ENCODE measurements at regions not wholly inside any gene's neighbourhood (a gene's known extent, or its start where the extent isn't known, plus 50 kb on each side); places are given as distances from the start of the nearest gene placed in this dataset.

GRCh38 chr1:106080608-106081325 is 975.7 kb upstream of the PRMT6 start:
- no peak overlapping the region for H3K27ac ChIP-seq
- intact Hi-C loops (cut with DNase I; ENCODE audit: low total_unique reads), result no loop called here
- H3K27me3 ChIP-seq, result no peaks in the 10 kb centered on the region
- 29 to 35% methylated on average over 21 to 34 of the region's 41 CpGs for WGBS, 2 donors
- TF ChIP-seq CTCF (IDR thresholded peaks at IDR 0.05), result no peak
- TF ChIP-seq POLR2A (IDR thresholded peaks at IDR 0.05), result no peak
- H3K36me3 ChIP-seq (ENCODE audit: low read depth, missing control alignments), result no peaks in the 10 kb centered on the region
- no peaks in the 10 kb centered on the region for H3K9me3 ChIP-seq
- peak; percentile 42 for DNase-seq
- H3K4me1 ChIP-seq, result no peaks in the 10 kb centered on the region
- H3K4me3 ChIP-seq, result peak overlapping the region; percentile 33 to 57

GRCh38 chr1:106111044-106111443 is 945.4 kb upstream of the PRMT6 start:
- H3K9me3 ChIP-seq, result no peaks in the 10 kb centered on the region
- no peak for DNase-seq
- no peaks in the 10 kb centered on the region for H3K36me3 ChIP-seq (ENCODE audit: low read depth, missing control alignments)
- intact Hi-C loops (cut with DNase I; ENCODE audit: low total_unique reads), result no loop called here
- whole genome bisulfite sequencing, 2 donors, result 81 to 86% methylated on average over 2 of the region's 2 CpGs
- TF ChIP-seq CTCF (IDR thresholded peaks at IDR 0.05), result no peak
- no peak for TF ChIP-seq POLR2A (IDR thresholded peaks at IDR 0.05)
- H3K4me3 ChIP-seq, result no peak overlapping the region
- H3K27ac ChIP-seq, result no peak overlapping the region
- no peaks in the 10 kb centered on the region for H3K4me1 ChIP-seq
- no peaks in the 10 kb centered on the region for H3K27me3 ChIP-seq

- H3K36me3 ChIP-seq (ENCODE audit: low read depth, missing control alignments), result no peaks in the 10 kb centered on the region
- H3K27ac ChIP-seq, result no peak overlapping the region
- intact Hi-C loops (cut with DNase I; ENCODE audit: low total_unique reads), result no loop called here
- 83 to 88% methylated on average over 2 of the region's 2 CpGs for WGBS, 2 donors
- H3K4me1 ChIP-seq, result no peaks in the 10 kb centered on the region
- H3K27me3 ChIP-seq, result no peaks in the 10 kb centered on the region
- TF ChIP-seq POLR2A (IDR thresholded peaks at IDR 0.05), result no peak
- no peak for TF ChIP-seq CTCF (IDR thresholded peaks at IDR 0.05)
- no peaks in the 10 kb centered on the region for H3K9me3 ChIP-seq
- DNase-seq, result no peak
- H3K4me3 ChIP-seq, result no peak overlapping the region
Observed at GRCh38 chr1:106113851-106114250, 942.6 kb upstream of the PRMT6 start.

- intact Hi-C loops (cut with DNase I; ENCODE audit: low total_unique reads), result no loop called here
- no peak overlapping the region for H3K4me3 ChIP-seq
- 80 to 94% methylated on average over 1 to 2 of the region's 2 CpGs for WGBS, 2 donors
- no peaks in the 10 kb centered on the region for H3K36me3 ChIP-seq (ENCODE audit: low read depth, missing control alignments)
- H3K4me1 ChIP-seq, result no peaks in the 10 kb centered on the region
- no peak for DNase-seq
- no peak for TF ChIP-seq CTCF (IDR thresholded peaks at IDR 0.05)
- H3K27me3 ChIP-seq, result no peaks in the 10 kb centered on the region
- no peak overlapping the region for H3K27ac ChIP-seq
- no peaks in the 10 kb centered on the region for H3K9me3 ChIP-seq
Observed at GRCh38 chr1:106120789-106121188, 935.7 kb upstream of the PRMT6 start.

- intact Hi-C loops (cut with DNase I; ENCODE audit: low total_unique reads), result no loop called here
- DNase-seq, result no peak
- 94 to 97% methylated on average over 5 to 6 of the region's 6 CpGs for WGBS, 2 donors
- Histone ChIP-seq H3K4me1 (no peaks in the 10 kb centered on the region), H3K4me3 (no peak overlapping the region), H3K27me3 (no peaks in the 10 kb centered on the region), H3K27ac (no peak overlapping the region), H3K9me3 (no peaks in the 10 kb centered on the region), H3K36me3 (ENCODE audit: low read depth, missing control alignments) (no peaks in the 10 kb centered on the region)
- TF ChIP-seq CTCF (IDR thresholded peaks at IDR 0.05) (no peak), POLR2A (IDR thresholded peaks at IDR 0.05) (no peak)
Observed at GRCh38 chr1:106121728-106122127, 934.7 kb upstream of the PRMT6 start.

Data from testis (tissue), 2 donors.